HUDEP-2 (cell line): ENCODE measurements at regions not wholly inside any gene's neighbourhood (a gene's known extent, or its start where the extent isn't known, plus 50 kb on each side); places are given as distances from the start of the nearest gene placed in this dataset.

Experiments used
- DNase-seq, 76 experiments: peaks; one replicate each; lab custom pipeline; 2025; ENCODE audit not compliant: unreplicated experiment in 76 of 76; lab: John Stamatoyannopoulos, UW

DNA sequence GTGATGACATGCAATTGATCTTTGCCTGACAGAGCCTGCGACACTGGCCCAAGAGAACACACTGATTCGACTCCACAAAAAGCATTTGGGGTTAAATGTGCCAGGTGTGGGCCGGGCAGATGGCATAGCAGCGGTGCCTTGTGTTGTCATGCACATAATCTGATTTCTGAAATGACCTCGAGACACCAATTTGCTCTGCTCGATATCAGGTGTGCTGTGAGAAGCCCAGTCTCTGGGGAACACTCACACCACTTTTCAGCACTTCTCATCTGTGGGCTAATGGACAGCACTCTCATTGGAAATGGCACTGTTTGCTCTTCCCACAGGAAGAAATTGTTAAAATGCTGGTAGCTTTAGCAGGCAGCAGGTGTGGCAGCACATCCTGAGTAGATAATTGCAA lies 738.3 kb upstream of the TENM3 start:
- no peak for DNase-seq

DNA sequence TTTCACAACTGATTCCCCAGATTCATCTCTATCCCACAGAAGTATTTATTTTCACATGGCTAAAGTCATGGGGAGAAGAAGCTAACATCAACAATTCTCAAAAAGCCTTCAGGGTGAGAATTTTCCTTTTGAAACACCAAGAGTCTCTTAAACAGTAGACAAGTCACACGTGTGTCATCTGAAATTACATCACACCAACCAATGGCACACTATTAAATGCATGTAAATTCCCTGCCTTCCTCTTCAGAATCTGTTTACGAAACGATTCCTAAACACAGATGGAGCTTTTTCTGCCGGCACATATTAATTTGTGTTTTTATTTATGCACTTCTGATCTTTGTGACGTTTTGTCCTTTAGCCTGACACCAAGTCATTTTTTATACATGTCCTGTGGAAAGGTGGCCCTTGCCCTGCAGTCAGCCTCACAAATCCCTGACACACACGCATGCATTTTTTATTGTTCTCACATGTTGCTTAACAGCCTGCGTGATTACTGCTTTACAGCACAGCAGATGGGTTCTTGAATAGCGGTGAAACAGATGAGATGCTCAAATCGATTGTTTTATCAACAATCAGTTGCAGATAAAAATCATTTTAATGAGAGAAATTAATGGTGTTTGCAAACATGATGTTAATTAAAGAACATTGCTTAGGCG lies 735.9 kb upstream of the TENM3 start:
- no peak for DNase-seq

DNA sequence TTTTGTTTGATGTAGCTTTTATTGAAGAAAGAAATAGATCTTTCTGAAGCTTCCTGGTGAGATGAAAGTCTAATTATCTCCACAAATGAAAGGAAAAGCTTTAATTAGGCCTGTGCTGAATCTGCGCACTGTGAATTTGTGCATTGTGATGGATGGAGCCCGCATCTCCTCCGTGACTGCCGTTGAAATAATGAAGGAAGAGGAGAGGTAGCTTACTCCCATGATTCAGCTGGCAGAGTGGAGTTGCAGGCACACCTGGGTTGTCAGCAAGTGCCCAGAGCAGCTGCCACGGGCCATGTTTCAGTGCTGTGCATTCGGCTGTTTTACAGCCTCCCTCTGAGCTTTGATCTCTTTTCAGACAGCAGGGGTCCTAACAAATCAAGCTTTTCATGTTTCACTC lies 735.3 kb upstream of the TENM3 start:
- DNase-seq = no peak

DNA sequence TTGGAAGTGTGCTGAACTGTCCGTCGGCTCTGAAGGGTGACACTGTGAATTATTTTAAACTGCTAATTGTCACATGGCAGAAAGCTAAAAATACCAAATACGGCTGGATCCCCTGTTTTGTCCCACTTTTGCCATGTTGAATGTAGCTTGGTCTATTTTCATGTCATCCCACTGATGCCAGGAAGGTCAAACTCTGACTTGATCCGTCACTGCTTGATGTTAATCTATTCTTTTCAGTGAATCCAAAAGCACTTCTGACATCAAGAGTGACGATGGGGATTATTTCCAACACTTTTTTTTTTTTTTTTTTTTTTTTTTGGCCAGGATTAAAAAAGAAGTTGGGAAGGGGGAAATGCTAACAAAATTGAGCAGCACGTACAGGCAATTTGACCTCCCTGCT lies 734.6 kb upstream of the TENM3 start:
- DNase-seq = no peak

DNA sequence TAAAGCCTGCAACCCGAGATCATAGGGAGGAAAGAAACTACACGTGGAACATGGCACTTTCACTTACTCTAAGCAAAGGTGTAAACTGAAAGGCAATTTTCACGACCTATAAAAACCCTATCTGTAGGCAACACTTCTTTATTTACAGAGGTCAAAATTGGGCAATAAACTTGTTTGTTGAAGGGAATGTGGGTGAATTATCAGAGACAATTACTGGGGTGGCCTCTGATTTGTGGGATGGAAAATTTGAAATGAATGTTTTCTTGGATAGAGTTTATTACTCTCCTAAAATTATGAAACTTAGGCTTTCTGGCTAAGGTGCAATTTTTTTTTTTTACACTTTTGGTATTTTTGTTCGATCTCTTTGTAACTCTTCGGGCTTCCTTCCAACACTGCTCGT lies 734.1 kb upstream of the TENM3 start:
- DNase-seq = no peak

DNA sequence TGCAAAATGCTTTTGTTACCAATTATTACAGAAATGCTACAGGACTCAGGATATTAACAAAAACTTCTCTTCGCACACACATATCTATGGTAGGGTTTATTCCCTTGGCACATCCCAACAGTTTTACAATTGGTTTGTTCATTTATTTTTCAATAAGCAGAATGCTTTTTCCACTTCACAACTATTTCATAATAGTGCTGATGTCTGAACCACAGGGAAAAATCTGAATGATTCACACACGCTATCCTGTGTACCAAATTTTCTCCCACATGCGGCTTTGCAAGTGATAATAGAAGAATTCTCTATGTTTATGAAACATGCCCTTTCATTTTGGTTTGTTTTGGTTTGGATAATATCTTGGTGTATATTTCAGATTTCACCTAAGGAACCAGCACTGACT lies 725.7 kb upstream of the TENM3 start:
- DNase-seq = no peak

DNA sequence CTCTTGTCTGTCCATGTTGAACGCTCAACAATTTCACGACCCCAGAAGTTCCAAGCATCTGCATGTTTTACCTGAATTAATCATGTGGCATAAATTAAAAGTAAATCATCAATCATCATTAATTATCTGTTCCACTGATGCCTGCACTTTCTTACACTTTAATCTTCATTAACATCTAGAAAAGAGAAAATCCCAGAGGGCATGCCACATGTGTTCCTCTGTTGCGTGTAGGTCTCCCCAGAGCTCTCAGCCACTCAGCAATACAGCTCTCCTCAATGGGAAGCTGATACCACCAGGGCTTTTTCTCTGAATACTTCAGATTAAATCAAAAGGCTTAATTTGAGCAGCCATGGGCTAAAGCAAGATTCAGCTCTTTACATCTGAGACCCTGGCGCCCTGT lies 722.4 kb upstream of the TENM3 start:
- no peak for DNase-seq

DNA sequence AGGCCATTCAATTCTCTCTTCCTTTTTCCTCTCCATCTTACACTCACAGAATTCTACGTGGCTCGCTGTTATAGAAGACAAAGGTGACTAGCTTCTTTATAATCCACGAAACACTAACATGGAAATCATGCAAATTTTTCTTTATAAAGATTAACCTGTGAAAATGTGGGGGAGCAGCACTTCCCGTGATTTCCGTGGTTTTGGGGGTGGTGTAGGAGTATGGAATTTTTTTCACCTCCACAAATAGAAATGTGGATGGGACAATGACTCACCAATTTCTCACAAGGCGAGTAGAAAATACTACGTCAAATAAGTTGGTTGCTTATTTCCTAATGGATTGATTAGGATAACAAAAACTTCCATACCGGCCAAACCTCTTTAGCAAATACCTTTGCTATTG lies 719.2 kb upstream of the TENM3 start:
- DNase-seq = no peak

DNA sequence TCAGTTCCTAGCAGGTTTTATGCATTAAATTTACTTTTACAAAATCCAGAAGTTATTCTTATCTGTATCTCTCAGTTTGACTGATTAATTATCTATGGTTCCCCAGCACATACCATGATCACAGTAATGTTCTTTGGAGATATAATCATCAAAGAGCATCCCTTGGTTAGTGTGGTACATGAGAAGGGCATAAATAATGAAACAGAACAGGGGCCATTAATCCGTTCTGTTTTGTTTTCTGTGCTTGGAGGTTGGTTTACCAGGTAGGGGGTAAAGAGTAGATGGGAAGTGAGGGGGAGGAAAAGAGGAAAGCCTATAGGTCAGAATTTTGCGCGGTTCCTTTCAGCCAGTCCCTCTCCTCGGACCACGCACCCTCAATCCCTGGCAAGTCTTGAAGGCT lies 718.7 kb upstream of the TENM3 start:
- DNase-seq = no peak

DNA sequence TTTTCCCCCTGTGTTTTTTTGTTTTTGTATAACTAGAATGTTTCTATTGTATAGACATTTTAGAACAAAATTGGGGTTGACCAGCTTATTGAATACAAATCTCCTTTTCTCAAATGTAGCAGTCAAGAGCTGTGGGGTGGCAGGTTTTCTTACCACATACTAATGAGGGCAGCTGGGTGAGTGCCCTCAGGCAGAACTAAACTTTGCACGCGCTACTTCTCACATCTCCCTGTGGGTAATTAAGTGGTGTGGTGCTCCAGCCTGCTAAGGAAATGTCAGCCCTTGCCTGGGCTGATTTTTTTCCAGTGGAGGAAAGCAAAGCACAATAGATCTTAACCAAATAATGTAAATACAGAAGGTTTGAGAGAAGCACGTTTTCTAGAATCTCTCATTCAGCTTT lies 717.6 kb upstream of the TENM3 start:
- DNase-seq = no peak

DNA sequence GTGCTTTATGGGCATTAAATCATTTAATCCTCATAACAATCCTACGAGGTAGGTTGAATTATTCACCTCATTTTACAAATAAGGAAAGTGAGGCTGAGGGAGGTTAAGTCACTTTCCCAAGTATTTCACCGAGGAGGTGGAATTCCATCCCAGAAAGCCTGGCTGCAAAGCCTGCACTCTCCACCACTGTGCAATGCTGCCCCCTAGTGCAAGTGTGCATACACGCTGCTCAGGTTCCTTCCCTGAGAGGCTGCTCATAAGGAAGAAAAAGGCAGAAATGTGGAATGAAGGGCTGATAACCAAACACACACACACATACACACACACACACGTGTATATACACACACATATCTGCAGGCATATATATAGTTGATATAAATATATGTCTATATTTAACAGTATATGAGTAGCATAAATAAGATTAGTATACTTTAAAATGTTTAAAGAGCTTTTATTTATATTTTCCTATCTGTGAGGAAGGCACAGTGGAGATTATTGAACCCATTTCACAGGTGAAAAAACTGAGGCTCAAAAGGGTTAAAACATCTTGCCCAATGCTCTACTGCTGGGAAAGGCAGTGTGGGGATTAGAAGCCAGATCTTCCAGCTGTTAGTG lies 714.5 kb upstream of the TENM3 start:
- DNase-seq = peak in 37 of 76 experiments; percentile 0 to 55 (median 9)

DNA sequence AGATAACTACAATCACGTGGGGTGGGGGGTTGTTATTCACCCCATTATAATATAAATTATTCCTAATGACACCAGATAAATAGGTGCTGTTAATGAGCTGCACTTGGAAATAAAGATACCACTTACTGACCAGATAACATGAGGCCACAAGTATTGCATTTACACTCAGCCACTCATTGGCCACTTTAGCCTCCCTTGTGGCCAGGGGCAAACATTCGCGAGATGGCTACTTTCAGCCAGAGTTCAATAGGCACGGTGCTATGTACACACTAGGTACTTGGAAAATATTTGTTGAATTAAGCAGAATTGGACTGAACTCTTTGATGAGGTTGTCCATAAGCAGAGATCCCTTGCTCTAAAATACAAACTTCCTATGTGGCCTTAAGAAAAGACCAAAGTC lies 713.7 kb upstream of the TENM3 start:
- no peak for DNase-seq

DNA sequence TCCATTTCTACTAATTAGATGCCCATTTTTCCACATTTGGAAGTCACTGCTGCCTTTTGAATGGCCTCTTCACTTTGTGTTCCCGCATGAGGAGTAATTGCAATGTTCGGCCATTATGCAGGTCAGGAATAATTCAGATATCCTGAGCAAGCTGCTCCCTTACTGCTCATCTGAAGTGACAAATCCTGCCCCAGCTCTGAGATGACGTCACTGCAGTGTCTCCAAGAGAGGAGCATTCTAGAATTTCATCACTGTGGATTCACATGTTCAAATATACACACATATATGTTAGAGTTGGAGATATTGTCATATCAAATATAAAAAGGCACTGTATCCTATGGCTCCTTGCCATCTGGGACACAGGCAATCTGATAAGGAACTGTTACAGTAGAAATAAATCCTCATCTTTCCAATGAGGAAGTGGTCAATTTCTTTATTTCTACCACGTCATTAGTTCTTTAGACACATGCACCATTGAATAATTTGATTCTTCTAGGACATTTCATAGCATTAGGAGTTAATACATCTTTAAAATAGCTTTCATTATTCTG lies 706.9 kb upstream of the TENM3 start:
- DNase-seq = no peak

DNA sequence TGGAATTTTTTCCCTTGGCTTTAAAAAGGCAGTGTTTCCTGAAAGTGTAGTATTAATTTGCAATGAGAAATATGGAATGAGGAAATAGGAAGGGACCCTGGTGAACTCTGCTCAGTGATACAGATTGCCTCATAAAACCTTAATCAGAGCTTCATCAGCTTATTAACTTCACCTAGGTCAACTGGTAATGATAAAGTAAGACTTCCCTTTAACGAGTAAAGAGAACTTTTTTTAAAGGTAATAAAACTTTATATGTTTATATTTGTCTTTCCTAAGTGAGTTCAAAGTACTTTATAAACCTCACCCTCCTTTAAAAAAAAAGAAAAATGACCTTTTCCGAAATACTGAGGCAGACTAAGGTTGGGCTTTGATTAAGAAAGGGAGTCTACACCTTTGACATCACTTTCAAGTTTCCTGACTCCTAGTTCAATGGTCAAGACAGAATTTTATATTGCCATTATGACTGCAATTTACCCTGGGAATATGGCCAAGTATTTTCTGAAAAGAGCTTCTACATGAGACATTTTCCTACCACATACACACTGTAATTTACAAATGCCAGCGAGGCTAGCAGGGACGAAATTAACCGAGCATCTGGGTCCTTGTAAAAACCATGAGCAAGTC lies 706.3 kb upstream of the TENM3 start:
- DNase-seq = no peak

DNA sequence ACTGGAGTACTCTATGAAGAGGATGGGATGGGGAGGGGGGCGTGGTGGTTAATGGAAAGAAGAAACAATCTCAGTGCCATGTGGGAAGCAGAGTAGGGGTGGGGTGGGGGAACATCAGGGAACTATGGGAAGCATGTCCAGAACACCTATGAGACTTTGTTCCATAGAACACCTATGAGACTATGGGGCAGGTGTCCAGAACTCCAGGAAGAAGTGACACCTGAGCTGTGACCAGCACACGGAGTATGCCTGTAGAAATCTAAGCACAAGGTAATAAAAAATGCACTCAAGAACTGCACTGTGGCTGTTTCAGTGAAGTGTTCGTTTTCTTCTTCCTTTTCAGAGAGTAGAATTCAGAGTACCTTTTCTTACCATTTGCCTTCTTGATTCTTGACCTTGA lies 704.8 kb upstream of the TENM3 start:
- DNase-seq = no peak

DNA sequence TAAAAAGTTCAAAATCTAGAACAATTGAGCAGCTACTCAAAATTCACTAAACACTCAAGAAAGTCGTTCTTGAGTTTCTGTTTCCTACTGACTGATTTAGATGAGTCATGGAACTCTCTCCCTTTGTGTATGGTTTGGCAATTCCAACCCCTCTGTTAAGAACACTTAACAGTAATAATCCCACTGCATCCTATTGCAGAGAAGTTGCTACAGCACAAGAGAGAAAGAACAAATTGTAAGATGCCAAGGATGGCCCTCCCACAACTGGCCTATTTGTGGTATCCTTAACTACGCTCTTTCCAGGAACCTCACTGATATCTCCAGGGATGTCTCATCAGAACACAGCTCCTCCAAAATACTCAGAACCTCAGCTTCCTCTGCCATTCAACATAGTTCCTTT lies 701.8 kb upstream of the TENM3 start:
- DNase-seq = no peak

DNA sequence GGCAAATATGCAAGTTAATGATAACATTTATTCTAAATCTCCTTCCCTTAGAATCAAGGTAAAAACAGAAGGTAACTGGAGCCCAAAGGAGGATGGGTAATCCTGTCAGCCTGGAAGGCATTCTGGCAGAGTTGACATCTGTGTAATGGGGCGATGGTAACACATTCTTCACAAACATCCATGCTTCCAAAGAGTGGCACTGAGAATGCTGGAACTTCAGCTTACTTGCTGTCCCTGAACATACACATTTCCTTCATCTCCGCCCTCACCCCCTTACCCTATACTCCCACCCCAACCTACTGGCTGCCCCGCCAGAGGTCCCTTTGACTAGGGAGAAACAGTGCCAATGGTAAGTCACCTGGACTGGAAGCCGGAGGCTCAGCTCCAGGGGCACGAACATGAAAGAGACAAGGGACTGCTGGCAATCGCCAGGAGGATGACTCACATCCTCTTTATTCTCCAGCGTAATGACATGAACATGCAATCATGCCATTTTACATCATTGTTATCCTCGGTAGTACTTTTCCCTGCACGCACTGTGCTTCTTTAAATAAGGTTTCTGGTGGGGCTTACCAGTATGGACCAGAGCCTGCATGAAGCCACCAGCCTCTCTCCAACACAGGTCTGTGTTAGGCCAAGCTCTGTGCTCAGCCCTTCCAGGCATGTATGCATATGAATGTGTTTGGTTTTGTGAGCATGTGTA lies 694.2 kb upstream of the TENM3 start:
- no peak for DNase-seq

DNA sequence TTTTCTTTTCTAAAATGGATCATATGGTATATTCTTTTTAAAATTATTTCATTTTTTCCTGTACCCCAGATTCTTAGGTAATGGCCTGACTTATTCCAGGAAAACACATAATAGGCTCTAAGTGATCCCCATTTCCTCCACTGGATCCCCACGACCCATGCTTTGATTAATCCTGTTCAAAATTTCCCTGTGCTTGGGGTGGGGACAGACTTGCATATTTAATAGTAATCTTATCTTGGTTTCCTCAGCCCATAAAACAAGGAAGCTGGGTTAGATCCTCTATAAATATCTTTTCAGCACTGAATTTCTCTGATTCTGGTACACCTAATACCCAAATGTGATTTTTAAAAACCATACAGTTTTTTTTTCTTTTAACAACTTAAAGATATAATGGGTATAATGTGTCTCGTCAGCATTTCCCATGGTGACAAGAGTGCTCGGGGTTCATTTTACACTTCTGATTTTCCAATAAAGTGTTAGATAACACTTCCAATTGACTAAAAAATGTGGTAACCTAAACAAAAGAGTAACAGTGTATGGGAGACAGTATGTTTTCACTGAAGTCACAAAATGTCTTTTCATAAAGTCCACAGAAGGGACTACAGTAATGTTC lies 693.5 kb upstream of the TENM3 start:
- no peak for DNase-seq

DNA sequence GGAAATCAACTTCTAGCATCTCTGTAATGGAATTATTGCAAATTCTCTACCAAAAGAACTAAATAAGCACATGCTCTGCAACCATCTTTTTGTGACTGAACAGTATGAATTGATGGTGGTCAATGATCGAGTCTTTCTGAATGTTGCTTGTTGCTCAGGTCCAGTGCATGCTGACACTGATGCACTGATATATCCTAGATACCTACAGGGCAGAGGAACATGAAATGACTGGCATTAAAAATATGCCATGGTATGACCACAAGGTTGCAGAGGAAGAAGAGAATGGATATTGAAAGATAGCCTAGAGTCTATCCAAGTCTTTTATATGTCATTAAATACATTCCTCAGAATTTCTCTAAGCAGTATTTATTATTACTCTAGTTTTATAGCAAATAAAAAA lies 692.8 kb upstream of the TENM3 start:
- no peak for DNase-seq

DNA sequence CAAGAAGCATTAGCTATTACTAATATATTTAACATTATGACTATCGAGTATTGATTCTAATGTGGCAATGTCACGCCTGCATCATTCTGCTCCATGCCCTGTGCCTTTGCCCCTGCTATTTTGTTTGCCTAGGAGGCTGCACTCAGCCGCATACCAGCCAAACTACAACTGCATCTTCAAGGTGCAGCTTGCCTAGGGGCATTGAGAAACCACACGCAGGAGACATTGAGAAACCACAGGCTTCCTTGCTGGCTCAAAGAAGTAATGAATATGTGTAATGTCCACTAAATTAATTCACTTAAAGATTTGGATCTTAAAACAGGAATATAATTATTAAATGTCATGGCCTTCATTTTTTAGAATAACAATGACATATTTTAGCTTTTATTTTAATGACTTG lies 683.6 kb upstream of the TENM3 start:
- DNase-seq = no peak

DNA sequence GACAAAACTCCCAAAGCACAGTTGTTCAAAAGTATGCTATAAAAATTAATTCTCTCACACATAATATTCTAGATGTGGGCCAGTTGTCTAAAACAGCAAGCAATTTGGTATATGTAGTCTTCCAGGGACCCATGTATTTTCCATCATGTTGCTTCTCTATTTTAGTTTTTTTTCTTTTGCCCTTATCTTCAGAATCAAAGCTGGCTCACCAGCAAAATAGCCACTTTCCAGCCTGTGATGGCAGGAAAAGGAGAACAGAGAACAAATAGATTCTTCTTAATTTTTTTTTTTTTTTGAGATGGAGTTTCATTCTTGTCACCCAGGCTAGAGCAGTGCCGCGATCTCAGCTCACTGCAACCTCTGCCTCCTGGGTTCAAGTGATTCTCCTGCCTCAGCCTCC lies 680.8 kb upstream of the TENM3 start:
- no peak for DNase-seq
